ENCODE measurements at regions not wholly inside any gene's neighbourhood (a gene's known extent, or its start where the extent isn't known, plus 50 kb on each side); places are given as distances from the start of the nearest gene placed in this dataset.

DNA sequence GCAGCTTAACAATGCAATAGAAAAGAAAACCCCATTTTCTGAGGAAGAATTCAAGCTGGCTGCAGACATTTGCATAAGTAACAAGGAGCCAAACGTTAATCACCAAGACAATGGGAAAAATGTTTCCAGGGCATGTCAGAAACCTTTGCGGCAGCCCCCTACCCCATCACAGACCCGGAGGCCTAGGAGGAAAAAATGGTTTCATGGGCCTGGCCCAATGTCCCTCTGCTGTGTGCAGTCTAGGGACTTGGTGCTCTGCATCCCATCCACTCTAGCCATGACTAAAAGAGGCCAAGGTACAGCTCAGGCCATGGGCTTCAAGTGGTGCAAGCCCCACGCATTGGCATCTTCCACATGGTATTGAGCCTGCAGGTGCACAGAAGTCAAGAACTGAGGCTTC, 147.0 kb upstream of the NR3C2 start:
- Histone ChIP-seq H3K4me1 (ENCODE audit: control insufficient read depth, insufficient read depth, low read length) (no peaks in the 10 kb centered on the region), H3K9ac (ENCODE audit: low read length) (no peak overlapping the region), H3K27me3 (ENCODE audit: control insufficient read depth, insufficient read depth, low read length) (no peaks in the 10 kb centered on the region), H3K36me3 (ENCODE audit: control insufficient read depth, insufficient read depth, low read length) (no peaks in the 10 kb centered on the region), H3K4me3 (ENCODE audit: low read length) (no peak overlapping the region), H3K27ac (ENCODE audit: low read depth, low read length) (no peak overlapping the region)

DNA sequence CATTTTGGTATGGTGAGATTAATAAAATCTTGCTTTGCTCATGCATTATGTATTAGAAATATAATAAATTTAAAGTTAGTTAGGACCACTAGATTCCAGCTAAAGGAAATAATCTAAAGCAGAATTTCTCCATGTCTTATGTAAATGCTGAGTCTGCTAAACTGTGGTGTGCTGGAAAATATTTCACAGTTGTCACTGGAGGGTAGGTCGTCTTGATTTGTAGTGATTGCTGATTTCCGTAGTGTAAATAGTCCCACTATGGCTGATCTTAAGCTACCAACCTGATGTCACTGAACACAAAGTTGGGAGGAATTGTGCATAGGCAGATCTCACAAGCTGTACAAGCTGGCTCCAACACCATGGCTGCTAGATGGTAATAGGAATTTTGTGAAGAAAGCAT, 133.4 kb upstream of the NR3C2 start:
- Histone ChIP-seq H3K4me3 (ENCODE audit: low read length) (no peak overlapping the region), H3K27ac (ENCODE audit: low read depth, low read length) (no peak overlapping the region), H3K9ac (ENCODE audit: low read length) (no peak overlapping the region)

DNA sequence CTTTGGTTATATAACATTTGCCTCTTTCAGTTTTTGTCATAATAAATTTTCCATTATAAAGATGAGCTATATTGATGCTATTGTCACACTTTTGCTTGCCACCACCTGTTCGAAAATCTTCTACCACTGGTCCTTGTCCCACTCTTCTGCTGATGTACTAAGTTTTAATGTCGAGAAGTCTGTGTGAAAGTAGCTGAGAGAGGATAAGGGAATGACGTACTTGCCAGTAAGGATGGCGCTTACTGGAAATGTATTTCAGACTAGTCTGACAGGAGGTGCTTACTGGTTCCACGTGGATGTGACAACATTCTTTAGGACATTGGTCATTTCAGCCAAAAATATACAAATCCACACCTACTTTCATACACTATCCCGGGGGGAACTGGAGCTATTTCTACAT, 132.7 kb upstream of the NR3C2 start:
- H3K9ac ChIP-seq (ENCODE audit: low read length) = no peak overlapping the region
- H3K27me3 ChIP-seq (ENCODE audit: control insufficient read depth, insufficient read depth, low read length) = no peaks in the 10 kb centered on the region
- no peaks in the 10 kb centered on the region for H3K4me1 ChIP-seq (ENCODE audit: control insufficient read depth, insufficient read depth, low read length)
- no peaks in the 10 kb centered on the region for H3K36me3 ChIP-seq (ENCODE audit: control insufficient read depth, insufficient read depth, low read length)
- peak overlapping the region; percentile 18 for H3K27ac ChIP-seq (ENCODE audit: low read depth, low read length)
- H3K4me3 ChIP-seq (ENCODE audit: low read length) = no peak overlapping the region

More for the DNA sequence above, 133.4 kb upstream of the NR3C2 start:
- H3K27me3 ChIP-seq (ENCODE audit: control insufficient read depth, insufficient read depth, low read length) = no peaks in the 10 kb centered on the region
- H3K36me3 ChIP-seq (ENCODE audit: control insufficient read depth, insufficient read depth, low read length) = no peaks in the 10 kb centered on the region
- H3K4me1 ChIP-seq (ENCODE audit: control insufficient read depth, insufficient read depth, low read length) = no peaks in the 10 kb centered on the region

DNA sequence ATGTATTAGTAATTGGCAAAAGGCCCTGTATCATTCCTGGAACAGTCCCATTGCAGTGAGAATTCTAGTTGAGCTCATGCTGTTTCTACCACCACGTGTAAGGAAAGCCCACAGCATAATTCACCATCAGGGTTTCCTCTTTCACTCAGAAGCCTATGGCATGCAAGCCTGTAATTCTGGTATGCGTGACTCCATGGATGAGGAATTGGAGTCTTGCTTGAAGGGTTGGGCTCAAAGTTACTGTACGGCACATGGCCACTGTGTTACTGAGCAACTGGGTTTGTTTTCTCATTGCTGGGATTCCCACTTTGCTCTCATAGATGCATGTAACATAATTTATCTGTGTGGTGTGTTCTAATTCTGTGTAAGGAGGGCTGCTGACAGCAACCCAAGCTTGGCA, 132.3 kb upstream of the NR3C2 start:
- H3K27ac ChIP-seq (ENCODE audit: low read depth, low read length) = peak overlapping the region; percentile 18

DNA sequence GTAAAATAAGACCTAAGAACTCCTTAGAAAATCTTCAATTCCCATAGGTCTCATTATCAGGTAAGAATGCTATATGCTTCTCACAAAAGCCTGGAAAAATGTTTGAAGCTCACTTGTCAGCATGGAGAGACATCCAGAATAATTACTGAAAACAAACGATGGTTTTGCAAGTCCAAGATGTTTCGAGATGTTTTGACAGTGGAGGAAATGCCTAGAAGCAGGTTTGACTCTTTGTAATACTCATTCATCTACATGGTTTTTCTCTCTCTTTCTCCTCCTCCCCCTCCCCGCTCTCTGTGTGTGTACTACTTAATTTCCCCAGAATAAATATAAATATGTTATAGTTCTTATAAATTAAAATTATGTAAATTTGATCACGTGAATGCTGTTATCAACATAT, 131.9 kb upstream of the NR3C2 start:
- Histone ChIP-seq H3K36me3 (ENCODE audit: control insufficient read depth, insufficient read depth, low read length) (no peaks in the 10 kb centered on the region), H3K4me3 (ENCODE audit: low read length) (no peak overlapping the region), H3K4me1 (ENCODE audit: control insufficient read depth, insufficient read depth, low read length) (no peaks in the 10 kb centered on the region), H3K27me3 (ENCODE audit: control insufficient read depth, insufficient read depth, low read length) (no peaks in the 10 kb centered on the region), H3K27ac (ENCODE audit: low read depth, low read length) (no peak overlapping the region), H3K9ac (ENCODE audit: low read length) (no peak overlapping the region)

More for the DNA sequence above, 132.3 kb upstream of the NR3C2 start:
- Histone ChIP-seq H3K27me3 (ENCODE audit: control insufficient read depth, insufficient read depth, low read length) (no peaks in the 10 kb centered on the region), H3K36me3 (ENCODE audit: control insufficient read depth, insufficient read depth, low read length) (no peaks in the 10 kb centered on the region), H3K4me1 (ENCODE audit: control insufficient read depth, insufficient read depth, low read length) (no peaks in the 10 kb centered on the region), H3K9ac (ENCODE audit: low read length) (no peak overlapping the region), H3K4me3 (ENCODE audit: low read length) (no peak overlapping the region)

DNA sequence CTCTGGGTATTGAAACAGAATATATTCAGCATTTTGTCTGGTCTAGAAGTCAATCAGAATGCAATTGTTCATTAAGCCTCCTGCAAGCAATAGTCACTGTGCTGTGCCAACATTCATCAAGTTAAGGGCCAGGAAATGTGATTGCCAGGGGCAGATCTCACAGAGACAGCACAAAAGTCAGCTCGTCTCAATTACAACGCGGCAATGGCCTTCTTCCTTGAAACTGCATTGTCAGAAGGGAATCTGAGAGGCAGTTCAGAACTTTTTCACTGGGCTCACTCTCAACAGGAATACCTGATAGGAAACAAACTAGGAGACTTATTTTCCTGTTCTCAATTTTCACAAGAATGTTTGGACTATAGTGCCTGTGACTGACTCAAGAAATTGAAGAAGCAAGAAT, 131.1 kb upstream of the NR3C2 start:
- Histone ChIP-seq H3K36me3 (ENCODE audit: control insufficient read depth, insufficient read depth, low read length) (no peaks in the 10 kb centered on the region), H3K27ac (ENCODE audit: low read depth, low read length) (no peak overlapping the region), H3K4me3 (ENCODE audit: low read length) (no peak overlapping the region), H3K9ac (ENCODE audit: low read length) (no peak overlapping the region), H3K27me3 (ENCODE audit: control insufficient read depth, insufficient read depth, low read length) (no peaks in the 10 kb centered on the region), H3K4me1 (ENCODE audit: control insufficient read depth, insufficient read depth, low read length) (no peaks in the 10 kb centered on the region)

DNA sequence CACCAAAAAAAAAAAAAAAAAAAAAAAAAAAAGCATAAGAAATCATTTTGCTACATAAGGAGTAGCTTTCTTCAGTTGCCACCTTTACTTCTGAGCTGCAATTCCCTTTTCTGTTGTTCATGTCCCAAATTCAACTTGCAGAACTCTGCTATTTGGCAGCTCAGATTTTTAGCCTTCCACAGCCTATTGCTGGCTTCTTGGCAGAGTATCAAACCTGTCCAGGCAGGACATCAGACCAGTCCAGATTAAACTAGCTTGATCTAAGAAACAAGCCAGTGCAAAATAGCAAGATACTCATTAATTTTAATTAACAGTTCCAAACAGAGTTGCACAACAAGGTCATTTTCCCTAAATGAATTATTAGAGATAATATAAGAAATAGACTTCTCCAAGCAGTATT, 123.6 kb upstream of the NR3C2 start:
- no peak overlapping the region for H3K9ac ChIP-seq (ENCODE audit: low read length)
- no peaks in the 10 kb centered on the region for H3K27me3 ChIP-seq (ENCODE audit: control insufficient read depth, insufficient read depth, low read length)
- H3K4me1 ChIP-seq (ENCODE audit: control insufficient read depth, insufficient read depth, low read length) = no peaks in the 10 kb centered on the region
- no peak overlapping the region for H3K4me3 ChIP-seq (ENCODE audit: low read length)
- H3K27ac ChIP-seq (ENCODE audit: low read depth, low read length) = no peak overlapping the region
- no peaks in the 10 kb centered on the region for H3K36me3 ChIP-seq (ENCODE audit: control insufficient read depth, insufficient read depth, low read length)

DNA sequence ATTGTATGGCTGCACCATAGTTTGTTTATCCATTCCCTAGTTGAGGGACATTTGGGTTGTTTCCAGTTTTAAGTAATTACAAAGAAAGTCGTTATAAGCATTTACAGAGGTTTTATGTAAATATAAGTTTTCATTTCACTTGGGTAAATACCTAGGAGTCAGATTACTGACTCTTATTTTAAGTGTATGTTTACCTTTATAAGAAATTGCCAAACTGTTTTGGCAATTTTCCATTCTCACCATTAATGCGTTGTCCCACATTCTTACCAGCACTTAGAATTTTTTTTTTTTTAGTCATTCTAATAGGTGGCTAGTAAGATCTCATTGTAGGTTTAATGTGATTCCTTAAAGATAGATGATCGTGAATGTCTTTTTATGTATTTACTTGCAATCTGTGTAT, 121.5 kb upstream of the NR3C2 start:
- no peaks in the 10 kb centered on the region for H3K4me1 ChIP-seq (ENCODE audit: control insufficient read depth, insufficient read depth, low read length)
- H3K9ac ChIP-seq (ENCODE audit: low read length) = no peak overlapping the region
- no peak overlapping the region for H3K27ac ChIP-seq (ENCODE audit: low read depth, low read length)
- H3K27me3 ChIP-seq (ENCODE audit: control insufficient read depth, insufficient read depth, low read length) = no peaks in the 10 kb centered on the region
- no peak overlapping the region for H3K4me3 ChIP-seq (ENCODE audit: low read length)
- no peaks in the 10 kb centered on the region for H3K36me3 ChIP-seq (ENCODE audit: control insufficient read depth, insufficient read depth, low read length)

DNA sequence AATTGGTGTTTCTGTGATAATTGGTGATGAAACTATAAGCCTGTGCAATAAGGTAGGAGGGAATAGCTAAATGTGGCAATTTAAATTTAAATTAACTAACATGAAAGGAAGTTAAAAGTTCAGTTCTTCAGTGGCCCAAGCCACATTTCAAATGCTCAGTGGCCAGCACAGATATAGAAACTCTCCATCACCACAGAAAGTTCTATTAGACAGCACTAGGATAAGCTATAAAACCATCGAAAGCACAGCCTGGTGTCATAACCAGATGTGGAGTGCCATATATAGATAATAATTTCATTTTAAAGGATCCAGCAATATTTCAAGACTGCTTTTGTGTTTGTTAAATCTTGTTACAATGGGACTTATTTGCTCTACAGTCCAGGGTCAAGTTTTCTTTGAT, 119.3 kb upstream of the NR3C2 start:
- Histone ChIP-seq H3K36me3 (ENCODE audit: control insufficient read depth, insufficient read depth, low read length) (no peaks in the 10 kb centered on the region), H3K27me3 (ENCODE audit: control insufficient read depth, insufficient read depth, low read length) (no peaks in the 10 kb centered on the region), H3K4me3 (ENCODE audit: low read length) (no peak overlapping the region), H3K27ac (ENCODE audit: low read depth, low read length) (no peak overlapping the region), H3K9ac (ENCODE audit: low read length) (no peak overlapping the region), H3K4me1 (ENCODE audit: control insufficient read depth, insufficient read depth, low read length) (no peaks in the 10 kb centered on the region)

DNA sequence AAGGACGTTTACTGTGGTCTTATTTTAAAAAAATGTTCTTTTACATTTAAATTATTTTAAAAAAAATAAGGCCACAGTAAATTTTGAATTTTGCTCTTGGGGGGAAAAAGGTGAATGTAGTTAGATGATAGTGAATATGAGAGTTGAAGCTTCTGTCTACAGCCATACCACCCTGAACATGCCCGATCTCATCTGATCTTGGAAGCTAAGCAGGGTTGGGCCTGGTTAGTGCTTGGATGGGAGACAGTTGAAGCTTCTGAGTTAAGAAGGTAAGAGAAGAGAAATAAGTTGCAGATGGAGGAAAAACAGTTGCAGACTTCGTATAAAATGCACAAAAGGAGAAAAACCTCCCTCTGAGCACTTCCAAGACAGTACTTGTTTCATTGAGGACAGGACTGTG, 115.6 kb upstream of the NR3C2 start:
- no peak overlapping the region for H3K9ac ChIP-seq (ENCODE audit: low read length)
- no peaks in the 10 kb centered on the region for H3K4me1 ChIP-seq (ENCODE audit: control insufficient read depth, insufficient read depth, low read length)
- H3K36me3 ChIP-seq (ENCODE audit: control insufficient read depth, insufficient read depth, low read length) = no peaks in the 10 kb centered on the region
- H3K4me3 ChIP-seq (ENCODE audit: low read length) = no peak overlapping the region
- no peak overlapping the region for H3K27ac ChIP-seq (ENCODE audit: low read depth, low read length)
- H3K27me3 ChIP-seq (ENCODE audit: control insufficient read depth, insufficient read depth, low read length) = no peaks in the 10 kb centered on the region

DNA sequence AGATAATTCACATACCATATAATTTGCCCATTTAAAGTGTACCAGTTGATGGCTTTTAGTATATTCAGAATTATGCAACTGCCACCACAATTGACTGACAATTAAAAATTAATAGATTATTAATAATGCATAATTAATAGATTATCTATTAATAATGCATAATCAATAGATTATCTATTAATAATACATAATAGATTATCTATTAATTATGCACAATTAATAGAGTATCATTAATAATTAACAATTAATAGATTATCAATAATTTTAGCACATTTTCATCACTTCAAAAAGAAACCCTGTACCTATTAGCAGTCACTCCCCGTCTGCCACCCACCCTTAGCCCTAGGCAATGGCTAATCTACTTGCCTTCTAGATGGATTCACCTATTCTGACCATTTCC, 108.6 kb upstream of the NR3C2 start:
- no peak overlapping the region for H3K4me3 ChIP-seq (ENCODE audit: low read length)

DNA sequence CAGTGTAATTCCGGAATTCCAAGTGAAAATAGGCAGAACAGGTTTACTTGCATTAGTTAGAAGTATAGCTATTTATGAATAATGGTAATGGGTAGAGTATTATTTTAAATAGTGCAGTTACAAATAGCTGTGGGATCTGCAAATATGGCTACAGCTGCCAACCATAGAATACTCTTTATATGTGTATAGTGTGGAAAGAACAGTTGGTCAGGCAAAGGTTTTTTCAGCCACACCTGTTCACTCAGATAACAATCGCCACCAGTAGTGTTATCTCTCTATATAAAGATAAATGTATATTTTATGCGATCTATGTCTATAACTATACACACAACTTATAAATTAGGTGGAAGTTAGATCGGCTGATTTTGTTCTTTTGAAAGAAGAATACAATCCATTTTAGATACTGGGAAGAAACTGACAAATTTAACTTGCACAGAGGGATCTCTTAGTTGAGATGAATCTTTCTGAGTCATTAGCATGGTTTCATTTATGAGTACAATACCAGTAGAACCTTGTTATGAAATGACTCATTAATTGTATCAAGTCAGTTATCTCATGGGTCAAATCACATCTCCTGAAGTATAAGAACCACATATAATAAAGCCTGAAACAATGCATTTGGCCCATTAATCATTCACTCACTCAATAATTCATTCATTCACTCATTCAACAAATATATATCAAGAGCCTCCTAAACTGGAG, 100.9 kb upstream of the NR3C2 start:
- H3K4me1 ChIP-seq (ENCODE audit: control insufficient read depth, insufficient read depth, low read length) = no peaks in the 10 kb centered on the region
- H3K27ac ChIP-seq (ENCODE audit: low read depth, low read length) = no peak overlapping the region

More for the DNA sequence above, 108.6 kb upstream of the NR3C2 start:
- no peaks in the 10 kb centered on the region for H3K36me3 ChIP-seq (ENCODE audit: control insufficient read depth, insufficient read depth, low read length)
- H3K4me1 ChIP-seq (ENCODE audit: control insufficient read depth, insufficient read depth, low read length) = no peaks in the 10 kb centered on the region
- H3K27me3 ChIP-seq (ENCODE audit: control insufficient read depth, insufficient read depth, low read length) = no peaks in the 10 kb centered on the region
- no peak overlapping the region for H3K9ac ChIP-seq (ENCODE audit: low read length)
- no peak overlapping the region for H3K27ac ChIP-seq (ENCODE audit: low read depth, low read length)

DNA sequence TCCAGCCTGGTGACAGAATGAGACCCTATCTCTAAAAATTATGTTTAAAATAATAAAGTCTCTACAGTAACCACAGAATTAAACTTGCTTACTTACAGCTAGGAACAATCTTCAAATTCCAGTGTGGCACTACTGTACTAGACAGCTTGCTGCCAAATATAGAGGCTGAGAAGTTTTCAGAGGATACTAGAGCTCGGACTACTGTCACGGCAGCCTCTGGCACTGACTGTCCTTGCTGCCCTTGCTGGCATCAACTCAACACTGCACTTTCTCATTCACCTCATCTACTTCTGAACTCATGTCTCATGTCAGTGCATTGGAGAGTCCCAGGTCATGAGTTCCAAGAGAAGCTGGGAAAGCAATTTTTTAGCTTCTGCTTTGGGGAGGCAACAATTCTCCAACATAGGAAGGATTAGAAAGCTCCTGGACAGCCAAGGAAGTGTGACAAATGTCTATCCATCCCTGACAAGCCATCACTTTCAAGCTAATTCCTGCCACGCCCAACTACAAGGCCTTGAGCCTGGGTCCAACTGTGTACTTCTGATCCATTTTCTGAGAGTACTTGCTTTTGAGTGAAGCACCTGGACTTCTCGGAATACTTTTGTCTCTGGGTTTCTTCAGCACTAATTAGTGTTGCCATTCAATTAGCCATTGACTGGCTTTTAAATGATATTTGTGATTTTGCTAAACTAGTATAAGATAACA, 98.6 kb upstream of the NR3C2 start:
- Histone ChIP-seq H3K4me1 (ENCODE audit: control insufficient read depth, insufficient read depth, low read length) (no peaks in the 10 kb centered on the region), H3K27ac (ENCODE audit: low read depth, low read length) (no peak overlapping the region), H3K36me3 (ENCODE audit: control insufficient read depth, insufficient read depth, low read length) (no peaks in the 10 kb centered on the region)

More for the DNA sequence above, 100.9 kb upstream of the NR3C2 start:
- no peaks in the 10 kb centered on the region for H3K36me3 ChIP-seq (ENCODE audit: control insufficient read depth, insufficient read depth, low read length)
- H3K4me3 ChIP-seq (ENCODE audit: low read length) = no peak overlapping the region
- no peak overlapping the region for H3K9ac ChIP-seq (ENCODE audit: low read length)
- H3K27me3 ChIP-seq (ENCODE audit: control insufficient read depth, insufficient read depth, low read length) = no peaks in the 10 kb centered on the region

More for the DNA sequence above, 98.6 kb upstream of the NR3C2 start:
- Histone ChIP-seq H3K27me3 (ENCODE audit: control insufficient read depth, insufficient read depth, low read length) (no peaks in the 10 kb centered on the region), H3K4me3 (ENCODE audit: low read length) (no peak overlapping the region), H3K9ac (ENCODE audit: low read length) (no peak overlapping the region)
